ENCODE measurements at regions not wholly inside any gene's neighbourhood (a gene's known extent, or its start where the extent isn't known, plus 50 kb on each side); places are given as distances from the start of the nearest gene placed in this dataset.

DNA sequence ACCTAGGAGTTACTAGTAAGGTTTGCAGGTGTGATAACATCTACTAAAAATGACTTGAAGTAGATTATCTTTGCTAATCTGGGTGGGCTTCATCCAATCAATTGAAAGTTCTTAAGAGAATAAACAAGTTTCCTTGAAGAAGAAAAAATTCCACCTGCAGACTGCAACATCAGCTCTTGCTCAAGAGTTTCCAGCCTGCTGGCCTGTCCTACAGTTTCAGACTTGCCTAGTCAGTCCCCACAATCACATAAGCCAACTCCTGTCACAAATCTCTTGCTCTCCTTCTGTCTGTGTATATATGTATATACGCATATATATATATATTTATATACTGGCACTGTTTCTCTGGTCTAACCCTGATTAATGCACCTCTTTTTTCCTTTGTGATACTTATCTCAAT lies 67.3 kb upstream of the ITM2B start:
- peaks cover 16 to 56% (median 26%) of the 10 kb centered on the region in 3 donors for H3K4me1 ChIP-seq
- no peak overlapping the region for H3K4me3 ChIP-seq
- intact Hi-C loops (cut with DNase I): no loop called here
- no peaks in the 10 kb centered on the region for H3K36me3 ChIP-seq
- no peaks in the 10 kb centered on the region for H3K9me3 ChIP-seq
- 44 to 46% methylated on average over 1 of the region's 1 CpG for WGBS, 2 donors
- H3K27ac ChIP-seq: peak overlapping the region in 3 of 4 donors; percentile 58 to 79 (median 62)
- TF ChIP-seq CTCF (IDR thresholded peaks at IDR 0.05) (no peak), POLR2A (IDR thresholded peaks at IDR 0.05) (no peak)
- H3K27me3 ChIP-seq: no peaks in the 10 kb centered on the region
- no peak for DNase-seq

GRCh38 chr13:48165063-48165462 lies 67.9 kb upstream of the ITM2B start:
- 33 to 86% methylated on average over 1 of the region's 1 CpG for WGBS, 2 donors
- intact Hi-C loops (cut with DNase I): no loop called here
- peak overlapping the region in 3 of 4 donors; percentile 58 to 79 (median 62) for H3K27ac ChIP-seq

GRCh38 chr13:48163061-48163460 lies 68.2 kb upstream of the MED4 start:
- H3K27ac ChIP-seq: peak overlapping the region in 2 of 4 donors; percentile 91
- intact Hi-C loops (cut with DNase I): no loop called here

More at GRCh38 chr13:48165063-48165462, 67.9 kb upstream of the ITM2B start:
- H3K9me3 ChIP-seq: no peaks in the 10 kb centered on the region
- TF ChIP-seq CTCF (IDR thresholded peaks at IDR 0.05): no peak
- TF ChIP-seq POLR2A (IDR thresholded peaks at IDR 0.05): no peak
- H3K4me1 ChIP-seq: peaks cover 17 to 63% (median 32%) of the 10 kb centered on the region in 3 donors
- H3K27me3 ChIP-seq: no peaks in the 10 kb centered on the region
- no peak for DNase-seq
- no peaks in the 10 kb centered on the region for H3K36me3 ChIP-seq
- H3K4me3 ChIP-seq: no peak overlapping the region

DNA sequence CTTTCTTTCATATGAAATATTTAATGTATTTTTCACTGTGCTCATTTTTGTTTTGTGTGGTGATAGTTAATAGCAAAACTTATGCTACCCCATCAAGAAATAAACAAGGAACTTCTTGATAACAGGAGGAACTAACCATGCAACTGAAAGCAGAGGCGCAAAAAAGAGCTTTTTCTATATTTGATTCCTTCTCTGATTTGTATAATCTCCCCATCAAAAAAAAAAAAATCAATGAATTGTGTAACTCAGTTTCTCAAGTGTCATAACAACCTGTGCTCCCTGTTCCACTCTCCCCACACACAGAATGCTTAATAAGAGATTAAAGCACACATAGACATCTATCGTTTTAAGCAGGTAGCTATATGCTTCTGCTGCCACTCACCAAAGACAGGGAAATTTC lies 67.3 kb upstream of the MED4 start:
- H3K4me1 ChIP-seq: peaks cover 40 to 84% (median 47%) of the 10 kb centered on the region in 3 donors
- intact Hi-C loops (cut with DNase I): no loop called here

More at GRCh38 chr13:48163061-48163460, 68.2 kb upstream of the MED4 start:
- no peaks in the 10 kb centered on the region for H3K36me3 ChIP-seq
- WGBS, 2 donors: 77 to 78% methylated on average over 4 of the region's 4 CpGs
- H3K9me3 ChIP-seq: no peaks in the 10 kb centered on the region
- peaks cover 31 to 80% (median 44%) of the 10 kb centered on the region in 3 donors for H3K4me1 ChIP-seq
- H3K4me3 ChIP-seq: no peak overlapping the region
- no peak for DNase-seq
- no peak for TF ChIP-seq CTCF (IDR thresholded peaks at IDR 0.05)
- no peak for TF ChIP-seq POLR2A (IDR thresholded peaks at IDR 0.05)
- no peaks in the 10 kb centered on the region for H3K27me3 ChIP-seq

More for the DNA sequence above, 67.3 kb upstream of the MED4 start:
- Histone ChIP-seq H3K9me3 (no peaks in the 10 kb centered on the region), H3K27me3 (no peaks in the 10 kb centered on the region), H3K4me3 (no peak overlapping the region), H3K36me3 (no peaks in the 10 kb centered on the region), H3K27ac (peak overlapping the region in 3 of 4 donors; percentile 89 to 91 (median 91))
- TF ChIP-seq CTCF (IDR thresholded peaks at IDR 0.05) (no peak), POLR2A (IDR thresholded peaks at IDR 0.05) (no peak)
- WGBS, 2 donors: 53 to 69% methylated on average over 2 of the region's 2 CpGs
- DNase-seq: no peak

Data from esophagus squamous epithelium (tissue), 5 donors.